ENCODE measurements at regions not wholly inside any gene's neighbourhood (a gene's known extent, or its start where the extent isn't known, plus 50 kb on each side); places are given as distances from the start of the nearest gene placed in this dataset.

GRCh38 chr4:145345401-145345800 lies 136.3 kb upstream of the SMAD1 start:
- TF ChIP-seq POLR2A (IDR thresholded peaks at IDR 0.05; ENCODE audit: low read depth, low read length) (no peak), EP300 (IDR thresholded peaks at IDR 0.05; ENCODE audit: borderline replicate concordance in 1 of 2, control insufficient read depth in 1 of 2, low read depth in 2 of 2, low read length in 2 of 2) (no peak), POLR2AphosphoS5 (IDR thresholded peaks at IDR 0.05; ENCODE audit: low read length) (no peak), CEBPZ (IDR thresholded peaks at IDR 0.05; ENCODE audit: low read depth, low read length) (no peak), TARDBP (IDR thresholded peaks at IDR 0.05; ENCODE audit: borderline replicate concordance) (no peak), TCF3 (IDR thresholded peaks at IDR 0.05; ENCODE audit: borderline replicate concordance, insufficient read depth, low read depth, low read length) (no peak), YY1 (IDR thresholded peaks at IDR 0.05; ENCODE audit: low read depth, low read length) (no peak), CTCF (IDR thresholded peaks at IDR 0.05 in 2 of 3, conservative IDR thresholded peaks at IDR 0.05 in 1 of 3; ENCODE audit: control insufficient read depth in 2 of 3, extremely low read depth in 1 of 3, insufficient read depth in 1 of 3, low read depth in 3 of 3, low read length in 3 of 3) (no peak), ZNF217 (IDR thresholded peaks at IDR 0.05) (no peak), ATF3 (IDR thresholded peaks at IDR 0.05; ENCODE audit: borderline replicate concordance, extremely low read depth, low read depth, low read length) (no peak), EZH2 (IDR thresholded peaks at IDR 0.05; ENCODE audit: borderline replicate concordance, control insufficient read depth, low read depth, low read length) (no peak), RBBP5 (conservative IDR thresholded peaks at IDR 0.05) (no peak), TCF12 (IDR thresholded peaks at IDR 0.05; ENCODE audit: low read depth, low read length) (no peak), SP1 (IDR thresholded peaks at IDR 0.05; ENCODE audit: low read depth, low read length) (no peak)

All from GM12878 (cell line).